ENCODE measurements at regions not wholly inside any gene's neighbourhood (a gene's known extent, or its start where the extent isn't known, plus 50 kb on each side); places are given as distances from the start of the nearest gene placed in this dataset.
A peak's percentile ranks its signal among the peaks of the same experiment; 100 is the strongest.

DNA sequence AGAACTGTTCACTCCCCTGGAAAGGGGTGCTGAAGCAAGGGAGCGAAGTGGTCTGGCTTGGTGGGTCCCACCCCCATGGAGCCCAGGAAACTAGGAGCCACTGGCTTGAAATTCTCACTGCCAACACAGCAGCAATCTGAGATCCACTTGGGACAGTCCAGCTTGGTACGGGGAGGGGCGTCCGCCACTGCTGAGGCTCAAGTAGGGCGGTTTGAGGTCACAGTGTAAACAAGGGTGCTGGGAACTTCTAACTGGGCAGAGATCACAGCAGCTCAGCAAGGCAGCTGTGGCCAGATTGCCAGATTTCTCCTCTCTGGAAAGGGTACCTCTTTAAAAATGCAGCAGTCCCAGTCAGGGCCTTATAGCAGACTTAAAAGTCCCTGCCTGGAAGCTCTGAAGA lies 53.9 kb upstream of the GALNTL6 start:
- DNase-seq, result no peak

DNA sequence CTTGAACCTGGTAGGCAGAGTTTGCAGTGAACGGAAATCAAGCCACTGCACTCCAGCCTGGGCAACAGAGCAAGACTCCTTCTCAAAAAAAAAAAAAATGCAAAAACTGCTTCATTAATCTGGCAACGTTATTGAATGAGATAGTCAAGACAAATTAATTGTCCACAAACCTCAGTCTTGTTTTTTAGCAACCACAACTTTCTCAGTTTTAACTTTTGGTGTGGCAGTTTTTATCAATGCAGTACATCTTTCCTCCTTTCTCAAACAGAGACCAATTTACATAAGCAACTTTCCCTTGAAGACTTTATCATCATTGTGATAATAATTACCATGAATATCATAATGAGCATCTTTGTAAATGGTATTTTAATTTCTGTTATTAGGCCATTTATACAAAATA lies 61.7 kb upstream of the GALNTL6 start:
- no peak for DNase-seq

GRCh38 chr4:171746418-171746817 lies 66.8 kb upstream of the GALNTL6 start:
- no peak for DNase-seq

- DNase-seq, result no peak
Observed at GRCh38 chr4:171742436-171742835, 70.8 kb upstream of the GALNTL6 start.

DNA sequence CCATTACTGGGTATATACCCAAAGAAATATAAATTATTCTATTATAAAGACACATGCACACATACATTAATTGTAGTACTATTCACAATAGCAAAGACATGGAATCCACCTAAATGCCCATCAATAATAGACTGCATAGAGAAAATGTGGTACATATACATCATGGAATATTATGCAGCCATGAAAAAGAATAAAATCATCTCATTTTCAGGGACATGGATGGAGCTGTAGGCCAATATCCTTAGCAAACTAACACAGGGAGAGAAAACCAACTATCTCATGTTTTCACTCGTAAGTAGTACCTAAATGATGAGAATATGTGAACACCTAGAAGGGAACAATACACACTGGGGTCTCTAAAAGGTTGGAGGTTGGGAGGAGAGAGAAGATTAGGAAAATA lies 86.0 kb upstream of the GALNTL6 start:
- no peak for DNase-seq

GRCh38 chr4:171721937-171722336 lies 91.3 kb upstream of the GALNTL6 start:
- no peak for DNase-seq

DNA sequence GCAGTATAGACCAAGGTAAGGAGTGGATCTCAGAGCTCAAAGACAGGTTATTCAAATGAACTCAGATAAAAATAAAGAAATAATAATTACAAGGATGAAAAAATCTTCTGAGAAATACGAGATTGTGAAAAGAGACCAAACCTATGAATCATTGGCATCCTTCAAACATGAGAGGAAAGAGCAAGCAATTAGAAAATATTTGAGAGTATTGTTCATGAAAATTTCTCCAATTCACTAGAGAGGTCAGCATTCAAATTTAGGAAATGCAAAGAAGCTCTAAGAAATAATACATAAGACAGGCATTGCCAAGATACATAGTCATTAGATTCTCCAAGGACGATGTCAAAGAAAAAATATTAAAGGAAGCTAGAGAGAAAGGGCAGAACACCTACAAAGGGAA lies 93.5 kb upstream of the GALNTL6 start:
- peak; percentile 34 for DNase-seq

GRCh38 chr4:171718665-171719064 lies 94.5 kb upstream of the GALNTL6 start:
- DNase-seq, result no peak

DNA sequence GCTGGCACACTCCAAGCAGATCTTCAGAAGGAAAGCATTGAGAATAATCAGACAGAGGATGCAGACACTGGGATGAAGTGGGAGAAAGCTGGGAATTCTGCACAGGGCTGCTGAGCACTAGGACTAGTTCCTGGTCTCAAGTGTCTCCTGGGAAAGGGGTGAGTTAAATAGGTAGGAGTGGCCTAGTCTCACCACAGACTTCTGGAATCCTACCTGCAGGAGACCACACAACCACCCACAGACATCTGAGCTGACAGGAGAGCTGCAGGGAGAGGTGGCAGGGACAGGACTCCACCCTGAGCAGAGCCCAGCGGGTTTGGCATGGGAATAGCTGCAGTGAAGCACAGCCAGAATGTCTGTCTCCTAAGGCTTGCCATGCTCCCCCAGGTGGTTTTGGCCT lies 95.1 kb upstream of the GALNTL6 start:
- DNase-seq, result no peak

GRCh38 chr4:171717231-171717741 lies 95.9 kb upstream of the GALNTL6 start:
- DNase-seq, result no peak

DNA sequence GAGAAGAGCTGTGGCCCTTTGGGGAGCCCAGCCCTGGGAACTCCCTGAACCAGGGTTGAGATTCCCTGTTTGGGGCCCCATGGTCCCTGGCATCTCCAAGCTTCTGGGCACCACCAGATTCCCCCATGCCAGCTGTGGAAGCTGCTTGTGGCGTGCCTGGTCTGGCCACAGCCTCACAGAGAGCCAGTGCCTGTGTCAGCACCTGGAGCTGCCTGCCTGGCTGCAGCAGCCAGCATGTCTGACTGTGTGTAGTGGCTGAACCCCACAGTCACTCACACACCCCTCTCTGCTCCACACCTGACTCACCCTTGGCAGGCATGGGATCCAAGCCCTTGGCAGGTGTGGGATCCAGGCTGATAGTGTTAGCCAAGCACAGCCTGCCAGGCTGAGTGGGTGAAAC lies 97.2 kb upstream of the GALNTL6 start:
- no peak for DNase-seq

GRCh38 chr4:171714791-171715454 lies 98.3 kb upstream of the GALNTL6 start:
- no peak for DNase-seq

- no peak for DNase-seq
Observed at GRCh38 chr4:171710743-171711142, 102.5 kb upstream of the GALNTL6 start.

GRCh38 chr4:171676555-171677215 lies 136.5 kb upstream of the GALNTL6 start:
- DNase-seq, result no peak

DNA sequence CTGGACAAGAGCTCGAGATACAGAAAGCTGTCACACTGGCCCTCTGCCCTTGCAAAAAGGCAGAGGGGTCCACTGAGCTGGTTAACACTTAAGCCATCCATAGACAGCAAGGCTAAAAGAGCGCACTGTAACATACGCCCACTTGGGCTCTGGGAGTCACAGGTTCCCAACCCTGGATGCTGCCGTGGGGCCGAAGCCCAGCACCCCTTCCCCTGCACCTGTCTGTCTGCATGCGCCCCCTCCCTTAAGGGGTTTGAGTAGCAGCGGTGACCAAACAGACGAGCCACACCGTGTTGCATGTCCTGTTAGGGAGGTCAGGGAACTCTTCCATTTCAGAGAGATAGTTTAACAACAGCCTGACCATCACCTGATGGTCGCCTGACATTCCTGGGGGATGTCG lies 138.4 kb upstream of the GALNTL6 start:
- DNase-seq, result no peak

- no peak for DNase-seq
Observed at GRCh38 chr4:171668403-171668802, 144.8 kb upstream of the GALNTL6 start.

GRCh38 chr4:171667906-171668305 lies 145.3 kb upstream of the GALNTL6 start:
- DNase-seq, result no peak

DNA sequence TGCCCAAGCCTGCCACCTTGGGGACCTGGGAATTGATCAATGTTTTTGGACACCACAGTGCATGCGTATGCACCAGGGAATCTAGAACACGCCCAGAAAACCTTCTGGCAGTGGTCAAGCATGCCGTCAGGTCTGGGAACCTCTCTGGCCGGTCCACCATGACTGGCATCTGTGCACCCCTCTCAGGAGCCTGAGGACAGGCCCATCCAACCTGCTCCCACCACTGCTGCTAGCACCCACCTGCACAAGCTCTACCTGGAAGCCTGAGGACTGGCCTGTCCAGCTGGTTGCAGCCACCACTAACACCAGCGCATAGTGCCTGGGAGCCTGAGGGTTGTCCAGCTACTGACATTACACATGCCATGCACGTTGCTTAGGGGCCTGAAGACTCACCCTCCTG lies 162.1 kb upstream of the GALNTL6 start:
- no peak for DNase-seq

DNA sequence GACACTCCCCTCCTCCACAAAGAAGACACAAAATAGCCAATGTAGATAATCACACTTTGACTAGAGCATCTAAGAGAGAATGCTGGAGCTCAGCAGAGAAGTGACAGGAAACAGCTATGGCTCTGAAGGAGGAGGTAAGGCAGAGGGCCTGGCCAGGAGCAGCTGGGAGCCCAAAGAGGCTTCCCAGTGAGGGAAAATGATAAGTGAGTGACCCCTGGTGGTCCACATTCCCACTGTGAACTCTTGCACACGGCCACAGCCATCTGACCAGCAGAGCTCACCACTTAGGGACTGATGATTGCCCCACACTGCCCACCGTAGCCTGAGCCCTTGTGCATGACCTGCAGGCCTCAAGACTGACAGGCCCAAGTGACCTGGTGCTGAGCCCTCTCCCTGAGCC lies 162.7 kb upstream of the GALNTL6 start:
- no peak for DNase-seq

DNA sequence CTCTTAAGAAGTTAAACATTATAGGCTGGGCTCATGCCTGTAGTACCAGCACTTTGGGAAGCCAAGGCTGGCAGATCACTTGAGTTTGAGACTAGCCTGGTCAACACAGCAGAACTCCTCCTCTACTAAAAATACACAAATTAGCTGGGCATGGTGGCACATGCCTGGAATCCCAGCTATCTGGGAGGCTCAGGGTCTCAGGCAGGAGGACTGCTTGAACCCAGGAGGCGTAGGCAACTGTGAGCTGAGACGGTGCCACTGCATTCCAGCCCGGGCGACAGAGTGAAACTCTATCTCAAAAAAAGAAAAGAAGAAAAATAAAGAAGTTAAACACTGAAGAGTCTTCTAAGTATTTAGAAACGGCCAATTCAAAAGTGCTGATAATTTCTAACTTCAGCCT lies 164.3 kb upstream of the GALNTL6 start:
- no peak for DNase-seq

GRCh38 chr4:171646984-171647383 lies 166.2 kb upstream of the GALNTL6 start:
- no peak for DNase-seq

GRCh38 chr4:171644430-171645057 lies 168.7 kb upstream of the GALNTL6 start:
- DNase-seq, result no peak

GRCh38 chr4:171639540-171639939 lies 173.7 kb upstream of the GALNTL6 start:
- DNase-seq, result no peak

- DNase-seq, result no peak
Observed at GRCh38 chr4:171636606-171637005, 176.6 kb upstream of the GALNTL6 start.

Data from fibroblast of skin of right quadriceps (primary cell).